ENCODE measurements at regions not wholly inside any gene's neighbourhood (a gene's known extent, or its start where the extent isn't known, plus 50 kb on each side); places are given as distances from the start of the nearest gene placed in this dataset.

DNA sequence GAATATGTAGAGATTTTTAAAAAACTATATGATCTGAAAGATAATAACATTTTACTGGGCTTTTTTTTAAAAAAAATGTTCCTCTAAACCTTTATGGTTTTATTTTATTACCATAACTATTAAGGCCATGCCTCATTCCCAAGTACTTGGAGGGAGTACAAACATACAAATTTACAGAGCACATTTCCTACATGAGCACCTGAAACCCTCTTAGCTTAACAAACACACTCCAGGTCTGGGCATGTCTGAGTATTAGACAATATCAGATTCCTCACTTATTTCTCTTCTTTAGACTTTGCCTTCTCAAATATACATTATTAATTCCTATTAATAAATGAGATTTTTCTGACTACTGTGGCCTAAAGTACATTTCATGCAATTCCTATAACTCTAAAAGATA lies 319.2 kb downstream of the SLCO4C1 start:
- no peaks in the 10 kb centered on the region for H3K36me3 ChIP-seq (ENCODE audit: insufficient read depth, low read length)
- no peak overlapping the region for H3K27ac ChIP-seq (ENCODE audit: low read depth, low read length, poor library complexity, severe bottlenecking)
- H3K9me3 ChIP-seq (ENCODE audit: low read length), result no peaks in the 10 kb centered on the region
- DNase-seq (ENCODE audit: low spot score), result no peak
- no peaks in the 10 kb centered on the region for H4K20me1 ChIP-seq (ENCODE audit: insufficient read depth, low read length)
- POLR2A ChIA-PET, result no interaction called here
- intact Hi-C loops (cut with micrococcal nuclease; ENCODE audit: unreplicated experiment), result no loop called here
- no TSS peak for BruUV-seq (replicated peaks)
- no peaks in the 10 kb centered on the region for H3K79me2 ChIP-seq (ENCODE audit: insufficient read depth, low read depth, low read length)
- no peak overlapping the region for H2AFZ ChIP-seq (ENCODE audit: low read length)
- no peaks in the 10 kb centered on the region for H3K9me2 ChIP-seq (ENCODE audit: insufficient read depth, low read length)
- H3K4me1 ChIP-seq (ENCODE audit: insufficient read depth, low read length, poor library complexity, severe bottlenecking), result no peaks in the 10 kb centered on the region
- CTCF ChIA-PET (ENCODE audit: unreplicated experiment), result no interaction called here
- no peak overlapping the region for H3K4me2 ChIP-seq (ENCODE audit: low read length)
- no peak for TF ChIP-seq CTCF (conservative IDR thresholded peaks at IDR 0.05; ENCODE audit: low read length)
- TF ChIP-seq EZH2phosphoT487 (IDR thresholded peaks at IDR 0.05; ENCODE audit: borderline replicate concordance, low read depth, low read length), result no peak
- H3K4me3 ChIP-seq (ENCODE audit: low read depth, low read length, poor library complexity, severe bottlenecking), result no peak overlapping the region

GRCh38 chr5:101969742-101970141 lies 326.3 kb downstream of the SLCO4C1 start:
- no TSS peak for BruUV-seq (replicated peaks)
- DNase-seq (ENCODE audit: low spot score), result no peak
- Histone ChIP-seq H2AFZ (ENCODE audit: low read length) (no peak overlapping the region), H3K79me2 (ENCODE audit: insufficient read depth, low read depth, low read length) (no peaks in the 10 kb centered on the region), H3K4me3 (ENCODE audit: low read depth, low read length, poor library complexity, severe bottlenecking) (no peak overlapping the region), H3K4me1 (ENCODE audit: insufficient read depth, low read length, poor library complexity, severe bottlenecking) (no peaks in the 10 kb centered on the region), H4K20me1 (ENCODE audit: insufficient read depth, low read length) (no peaks in the 10 kb centered on the region), H3K27ac (ENCODE audit: low read depth, low read length, poor library complexity, severe bottlenecking) (no peak overlapping the region), H3K9me3 (ENCODE audit: low read length) (no peaks in the 10 kb centered on the region), H3K36me3 (ENCODE audit: insufficient read depth, low read length) (no peaks in the 10 kb centered on the region), H3K4me2 (ENCODE audit: low read length) (no peak overlapping the region), H3K9me2 (ENCODE audit: insufficient read depth, low read length) (no peaks in the 10 kb centered on the region)
- no peak for TF ChIP-seq CTCF (conservative IDR thresholded peaks at IDR 0.05; ENCODE audit: low read length)
- no peak for TF ChIP-seq EZH2phosphoT487 (IDR thresholded peaks at IDR 0.05; ENCODE audit: borderline replicate concordance, low read depth, low read length)
- intact Hi-C loops (cut with micrococcal nuclease; ENCODE audit: unreplicated experiment), result no loop called here
- ChIA-PET CTCF (ENCODE audit: unreplicated experiment) (no interaction called here), POLR2A (no interaction called here)

DNA sequence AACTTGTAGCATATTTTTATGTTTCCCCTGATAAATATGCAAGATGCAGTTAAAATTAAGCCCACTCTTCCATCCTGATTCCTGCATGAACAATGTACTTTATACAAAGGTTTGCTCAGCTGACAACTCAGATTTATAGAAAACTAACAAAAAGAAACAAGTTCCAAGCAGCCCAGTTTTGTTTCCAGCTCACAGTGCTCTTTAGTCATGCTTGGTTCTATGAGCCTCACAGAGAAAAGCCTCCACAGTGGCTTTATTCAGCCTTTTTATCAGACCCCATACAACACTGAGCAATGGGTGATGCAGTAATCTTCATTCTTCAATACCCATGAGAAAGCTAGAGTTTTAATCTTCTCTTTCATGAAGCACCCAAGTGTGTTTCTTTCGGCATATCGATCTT lies 329.6 kb downstream of the SLCO4C1 start:
- no peak overlapping the region for H3K4me2 ChIP-seq (ENCODE audit: low read length)
- intact Hi-C loops (cut with micrococcal nuclease; ENCODE audit: unreplicated experiment), result no loop called here
- H3K4me3 ChIP-seq (ENCODE audit: low read depth, low read length, poor library complexity, severe bottlenecking), result no peak overlapping the region
- H3K9me2 ChIP-seq (ENCODE audit: insufficient read depth, low read length), result no peaks in the 10 kb centered on the region
- CTCF ChIA-PET (ENCODE audit: unreplicated experiment), result no interaction called here
- TF ChIP-seq CTCF (conservative IDR thresholded peaks at IDR 0.05; ENCODE audit: low read length), result no peak
- no peak for TF ChIP-seq EZH2phosphoT487 (IDR thresholded peaks at IDR 0.05; ENCODE audit: borderline replicate concordance, low read depth, low read length)
- no peaks in the 10 kb centered on the region for H3K36me3 ChIP-seq (ENCODE audit: insufficient read depth, low read length)
- H3K9me3 ChIP-seq (ENCODE audit: low read length), result no peaks in the 10 kb centered on the region
- no peaks in the 10 kb centered on the region for H4K20me1 ChIP-seq (ENCODE audit: insufficient read depth, low read length)
- BruUV-seq (replicated peaks), result no TSS peak
- POLR2A ChIA-PET, result no interaction called here
- DNase-seq (ENCODE audit: low spot score), result no peak
- no peak overlapping the region for H3K27ac ChIP-seq (ENCODE audit: low read depth, low read length, poor library complexity, severe bottlenecking)
- no peaks in the 10 kb centered on the region for H3K4me1 ChIP-seq (ENCODE audit: insufficient read depth, low read length, poor library complexity, severe bottlenecking)
- H3K79me2 ChIP-seq (ENCODE audit: insufficient read depth, low read depth, low read length), result no peaks in the 10 kb centered on the region
- H2AFZ ChIP-seq (ENCODE audit: low read length), result no peak overlapping the region

All from OCI-LY7 (cell line).